GM18868 (cell line): ENCODE measurements at regions not wholly inside any gene's neighbourhood (a gene's known extent, or its start where the extent isn't known, plus 50 kb on each side); places are given as distances from the start of the nearest gene placed in this dataset.
"Not testable (repeated sequence)": the region's sequence is repeated elsewhere in the genome, so short reads cannot be mapped to it uniquely, and the experiment has no call there.

ENCODE experiments used
- ATAC-seq: cut with Tn5 transposase; IDR thresholded peaks from one replicate; pipeline ENCODE4 v1.9.1; 2021; ENCODE audit warnings: mild to moderate bottlenecking, moderate library complexity; ENCODE audit not compliant: unreplicated experiment

- ATAC-seq: not testable (repeated sequence)
These were observed 537.4 kb upstream of the STEAP1 start for GRCh38 chr7:89616829-89617228.

DNA sequence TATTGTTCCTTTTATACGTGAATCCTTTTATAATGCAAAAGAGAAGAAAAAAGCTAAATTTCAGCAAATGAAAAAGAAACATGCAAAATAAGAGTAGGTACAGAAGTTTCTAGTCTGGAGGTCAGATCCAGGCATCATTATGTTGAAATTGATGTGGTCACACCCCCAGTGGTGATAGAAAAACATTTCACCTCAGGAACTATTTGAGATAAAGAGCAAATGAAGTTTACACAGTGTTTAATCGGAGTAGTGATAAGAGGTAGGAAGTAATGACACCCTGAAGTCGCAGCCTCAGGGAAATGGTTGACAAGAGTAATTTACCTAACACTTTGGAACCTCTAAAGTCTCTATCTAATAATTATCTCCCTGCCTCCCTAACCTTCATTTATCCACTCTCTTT is 536.0 kb upstream of the STEAP1 start:
- ATAC-seq: no peak

- no peak for ATAC-seq
These were observed 532.2 kb upstream of the STEAP1 start for GRCh38 chr7:89621925-89622641.

- peak; percentile 98 for ATAC-seq
These were observed 531.1 kb upstream of the STEAP1 start for GRCh38 chr7:89623018-89623672.

DNA sequence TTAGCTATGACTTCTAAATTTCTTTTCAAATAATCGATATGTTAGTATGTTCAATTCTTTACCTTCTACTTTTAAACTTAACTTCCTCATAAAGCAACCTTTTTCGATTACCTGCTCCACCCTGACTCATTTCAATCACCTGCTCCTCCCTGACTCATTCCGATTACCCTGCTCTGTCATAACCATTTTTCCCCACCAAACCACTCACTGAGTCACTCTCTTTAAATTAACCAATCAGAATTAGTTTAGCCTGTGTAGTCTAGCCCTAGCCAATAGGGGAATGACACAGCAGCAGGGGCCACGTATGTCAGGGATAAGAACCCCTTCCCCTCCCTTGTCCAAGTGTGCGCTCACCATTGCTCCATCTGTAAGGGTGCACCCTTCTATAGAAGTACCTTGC is 530.1 kb upstream of the STEAP1 start:
- not testable (repeated sequence) for ATAC-seq

DNA sequence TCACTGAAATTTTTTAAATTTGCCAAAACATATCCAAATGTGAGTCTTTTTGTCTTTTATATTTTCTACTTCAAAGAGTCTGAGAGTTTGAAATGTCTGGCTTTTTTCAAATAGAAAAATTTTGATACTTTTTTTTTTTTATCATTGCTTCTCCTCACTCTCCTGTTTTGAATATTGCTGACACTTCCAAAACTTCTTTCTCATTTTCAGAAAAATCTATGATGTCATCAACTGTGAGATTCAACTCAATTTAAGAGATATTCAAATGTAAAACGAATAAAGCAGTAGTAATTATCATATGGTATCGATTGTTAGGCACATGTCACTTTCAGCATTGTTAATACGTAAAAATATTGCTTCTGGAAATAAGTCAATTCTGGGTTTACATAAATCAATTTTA is 505.8 kb upstream of the STEAP1 start:
- no peak for ATAC-seq

DNA sequence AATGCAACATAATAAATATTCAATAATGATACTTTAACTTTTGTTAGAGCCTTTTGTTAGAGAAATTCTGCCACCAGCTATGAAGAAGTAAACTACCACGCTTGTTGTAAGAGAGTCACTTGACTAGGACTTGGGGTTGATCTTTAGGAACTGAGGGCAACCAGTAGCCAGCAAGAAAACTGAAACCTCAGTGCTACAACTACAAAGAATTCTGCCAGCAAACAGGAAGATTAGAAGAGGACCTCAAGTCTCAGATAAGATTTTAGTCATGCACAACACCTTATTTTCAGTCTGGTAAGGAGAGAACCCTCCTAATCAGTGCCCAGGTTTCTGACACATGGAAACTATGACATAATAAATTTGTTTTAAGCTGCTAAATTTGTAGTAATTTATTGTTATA is 498.3 kb upstream of the STEAP1 start:
- ATAC-seq: no peak

GRCh38 chr7:89661876-89662275 is 492.4 kb upstream of the STEAP1 start:
- ATAC-seq: no peak

GRCh38 chr7:89666136-89666835 is 488.0 kb upstream of the STEAP1 start:
- ATAC-seq: no peak

- ATAC-seq: no peak
These were observed 474.1 kb upstream of the STEAP1 start for GRCh38 chr7:89680161-89680560.

DNA sequence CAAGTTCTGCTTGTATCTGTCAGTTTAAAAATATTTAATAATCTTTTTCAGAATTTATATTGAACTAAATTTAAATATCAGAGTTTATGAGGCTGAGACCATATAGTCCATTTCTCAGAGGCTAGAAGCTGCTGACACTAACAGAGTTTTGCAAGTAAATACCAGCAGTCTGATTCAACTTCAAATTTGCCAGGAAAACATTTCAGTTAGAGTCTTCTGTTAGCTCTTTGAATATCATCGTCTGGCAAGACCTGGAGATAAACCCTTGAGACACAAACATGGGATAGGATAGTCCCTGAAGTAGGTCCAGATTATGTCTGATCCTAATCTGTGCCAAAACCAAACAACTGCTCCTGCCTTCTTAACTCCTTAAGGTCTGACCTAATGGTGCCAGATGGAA is 472.8 kb upstream of the STEAP1 start:
- no peak for ATAC-seq

- no peak for ATAC-seq
These were observed 469.0 kb upstream of the STEAP1 start for GRCh38 chr7:89685287-89685686.

DNA sequence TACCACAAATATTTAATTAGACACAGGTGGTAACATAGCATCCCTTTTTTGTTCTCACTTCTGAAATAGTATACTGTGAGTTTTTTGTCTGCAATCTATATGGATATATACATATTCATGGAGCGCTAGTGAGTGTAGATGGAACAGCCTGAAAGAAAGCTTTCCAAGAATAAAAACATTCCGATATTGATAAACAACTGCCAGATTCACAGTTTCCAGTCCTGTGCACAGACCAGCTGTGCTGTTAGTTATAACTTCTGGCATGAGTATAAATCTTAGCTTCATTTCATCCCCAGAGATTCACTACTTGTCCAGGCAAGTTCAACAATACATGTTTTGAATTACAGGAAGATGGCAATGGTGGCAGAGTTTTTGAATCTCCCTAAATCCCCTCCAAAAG is 467.1 kb upstream of the STEAP1 start:
- no peak for ATAC-seq

DNA sequence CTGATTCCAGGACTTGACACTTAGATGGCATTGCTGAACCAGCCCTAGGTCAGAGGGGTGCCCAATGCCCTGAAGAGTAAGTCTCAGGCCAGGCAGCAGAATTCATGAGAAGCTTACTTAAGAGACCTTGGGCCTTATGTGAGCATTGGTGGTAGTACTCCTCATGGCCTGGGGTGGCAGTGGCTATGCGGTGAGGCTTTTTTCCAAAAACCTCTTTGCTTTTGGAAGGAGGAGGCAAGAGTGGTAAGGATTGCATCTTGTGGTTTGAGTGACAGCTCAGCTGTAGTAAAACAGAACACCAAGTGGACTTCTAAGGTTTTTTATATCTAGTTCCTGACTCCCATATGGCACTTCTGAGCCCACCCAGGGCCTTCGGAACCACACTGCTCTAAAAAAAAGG is 459.0 kb upstream of the STEAP1 start:
- ATAC-seq: no peak

- ATAC-seq: no peak
These were observed 440.1 kb upstream of the STEAP1 start for GRCh38 chr7:89714131-89714530.

DNA sequence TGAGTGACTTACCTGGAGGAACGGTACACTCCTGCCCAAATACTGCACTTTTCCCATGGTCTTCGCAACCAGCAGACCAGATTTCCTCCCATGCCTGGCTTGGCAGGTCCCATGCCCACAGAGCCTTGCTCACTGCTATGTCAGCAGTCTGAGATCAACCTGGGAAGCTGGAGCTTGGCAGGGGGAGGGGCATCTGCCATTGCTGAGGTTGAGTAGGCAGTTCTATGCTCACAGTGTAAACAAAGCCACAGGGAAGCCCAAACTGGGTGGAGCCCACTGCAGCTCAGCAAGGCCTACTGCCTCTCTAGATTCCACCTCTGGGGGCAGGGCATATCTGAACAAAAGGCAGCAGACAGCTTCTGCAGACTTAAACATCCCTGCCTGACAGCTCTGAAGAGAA is 435.3 kb upstream of the STEAP1 start:
- ATAC-seq: not testable (repeated sequence)

- no peak for ATAC-seq
These were observed 425.8 kb upstream of the STEAP1 start for GRCh38 chr7:89728481-89728880.

GRCh38 chr7:89731751-89732445 is 422.4 kb upstream of the STEAP1 start:
- no peak for ATAC-seq

DNA sequence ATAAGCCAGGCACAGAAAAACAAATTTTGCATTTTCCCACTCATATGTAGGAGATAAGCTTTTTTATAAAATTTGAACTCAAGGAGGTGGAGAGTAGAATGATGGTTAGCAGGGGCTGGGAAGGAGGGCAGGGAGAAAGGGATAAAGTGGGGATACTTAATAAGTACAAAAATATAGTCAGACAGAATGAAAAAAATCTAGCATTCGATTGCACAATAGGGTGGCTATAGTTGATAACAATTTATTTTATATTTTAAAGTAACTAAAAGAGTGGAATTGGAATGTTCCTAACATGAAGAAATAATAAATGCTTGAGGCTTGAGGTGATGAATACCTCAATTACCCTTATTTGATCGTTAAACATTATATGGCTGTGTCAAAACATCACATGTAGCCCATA is 415.7 kb upstream of the STEAP1 start:
- no peak for ATAC-seq

- ATAC-seq: no peak
These were observed 396.4 kb upstream of the STEAP1 start for GRCh38 chr7:89757910-89758309.

GRCh38 chr7:89760690-89761089 is 393.6 kb upstream of the STEAP1 start:
- no peak for ATAC-seq

- no peak for ATAC-seq
These were observed 393.1 kb upstream of the STEAP1 start for GRCh38 chr7:89761173-89761572.
